GM12875 (cell line): ENCODE measurements at regions not wholly inside any gene's neighbourhood (a gene's known extent, or its start where the extent isn't known, plus 50 kb on each side); places are given as distances from the start of the nearest gene placed in this dataset.

Source experiments
- H3K4me3 ChIP-seq: one replicate; pipeline ENCODE4 v1.5.1; 2011; ENCODE audit warnings: low read depth, low read length, control low read depth
- CTCF ChIP-seq: IDR thresholded peaks from 2 replicates; pipeline ENCODE4 v1.5.1; 2011; ENCODE audit warnings: low read depth, mild to moderate bottlenecking, control low read depth, inconsistent platforms, low read length, moderate library complexity, borderline replicate concordance; ENCODE audit not compliant: insufficient read depth

GRCh38 chr12:107337346-107338095 lies 244.2 kb upstream of the CRY1 start:
- TF ChIP-seq CTCF: no peak
- H3K4me3 ChIP-seq: no peak overlapping the region

GRCh38 chr12:107339487-107339886 lies 246.1 kb upstream of the CRY1 start:
- no peak for TF ChIP-seq CTCF
- no peak overlapping the region for H3K4me3 ChIP-seq

DNA sequence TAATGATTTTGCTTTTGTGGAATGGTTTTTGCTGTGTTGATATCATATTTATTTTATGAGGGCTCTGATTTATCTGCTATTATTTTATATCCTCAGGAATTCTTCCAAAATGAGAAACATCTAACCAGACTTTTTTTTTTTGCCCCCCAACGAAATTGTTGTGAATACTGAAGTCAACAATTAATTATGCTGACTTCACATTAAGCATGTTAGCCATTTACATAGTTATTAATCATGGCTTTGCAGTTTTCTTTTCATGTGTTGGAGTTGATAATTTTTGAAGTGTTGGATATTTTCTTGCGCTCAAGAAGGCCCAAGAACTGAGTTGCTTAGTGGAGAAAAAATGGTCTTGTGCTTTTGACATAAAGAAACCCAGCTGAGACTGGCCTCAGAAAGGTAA lies 246.6 kb upstream of the CRY1 start:
- H3K4me3 ChIP-seq: no peak overlapping the region
- TF ChIP-seq CTCF: no peak

DNA sequence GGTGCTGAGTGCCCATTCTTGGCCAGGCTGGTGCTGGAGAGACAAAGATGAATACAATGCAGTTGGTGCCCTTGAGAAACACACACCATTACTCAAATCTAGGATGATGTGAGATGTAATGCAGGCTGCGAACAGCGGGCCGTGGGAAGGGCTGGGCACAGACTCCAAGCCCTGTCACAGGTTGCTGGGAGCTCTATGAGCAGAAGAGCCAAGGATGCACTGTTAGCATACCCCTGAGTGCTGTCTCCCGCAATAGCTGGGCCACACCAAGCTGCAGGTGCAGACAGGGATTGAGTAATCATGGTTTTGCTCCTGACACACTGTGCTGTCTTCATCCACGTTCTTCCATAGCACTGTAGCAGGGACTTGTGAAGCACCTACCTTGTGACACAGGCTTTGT lies 247.5 kb upstream of the CRY1 start:
- H3K4me3 ChIP-seq: no peak overlapping the region
- TF ChIP-seq CTCF: no peak

- H3K4me3 ChIP-seq: no peak overlapping the region
- no peak for TF ChIP-seq CTCF
Measured at GRCh38 chr12:107344035-107344808, 250.9 kb upstream of the CRY1 start.

DNA sequence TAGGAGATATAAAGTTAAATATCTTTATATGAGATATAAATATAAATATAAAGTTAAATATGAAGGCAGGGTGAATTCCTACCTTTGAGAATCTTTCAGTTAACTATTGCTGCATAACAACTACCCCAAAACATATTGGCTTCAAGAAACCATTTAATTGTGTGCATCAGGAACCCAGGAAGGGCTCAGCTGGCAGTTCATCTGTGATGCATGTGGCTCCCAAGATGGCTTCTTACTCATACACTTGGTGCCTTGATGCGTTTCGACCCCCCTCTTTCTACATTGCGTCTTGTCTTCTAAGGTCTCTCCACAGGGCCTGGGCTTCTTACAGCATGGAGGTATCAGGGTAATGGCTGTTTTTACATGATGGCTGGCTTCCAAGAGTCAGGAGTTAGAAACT lies 253.9 kb upstream of the CRY1 start:
- TF ChIP-seq CTCF: no peak
- no peak overlapping the region for H3K4me3 ChIP-seq
